B cell (primary cell): ENCODE measurements at regions not wholly inside any gene's neighbourhood (a gene's known extent, or its start where the extent isn't known, plus 50 kb on each side); places are given as distances from the start of the nearest gene placed in this dataset.

ENCODE experiments used
- ATAC-seq: fragments of 200-7000 bp; cut with Tn5 transposase; one replicate; pipeline ENCODE4 v1.10.0; 2021; ENCODE audit warnings: low read depth, mild to moderate bottlenecking, moderate number of reproducible peaks, moderate library complexity
- CTCF ChIA-PET: fragments of 350-600 bp; sonication (Branson Sonifier 250); formaldehyde crosslinking; loops from one replicate; lab custom pipeline; 2021; ENCODE audit warnings: antibody characterized with exemption, inconsistent platforms; lab: Charles Lee
- POLR2A ChIA-PET: fragments of 350-600 bp; sonication (Branson Sonifier 250); formaldehyde crosslinking; loops from one replicate; lab custom pipeline; 2021; ENCODE audit warnings: antibody characterized with exemption; lab: Charles Lee
- DNase-seq: peaks from one replicate; pipeline ENCODE4 v3.0.0; 2013
- H2AFZ ChIP-seq: 2 replicates; pipeline ENCODE4 v1.6.1; 2012; ENCODE audit warnings: mild to moderate bottlenecking, low read depth, low read length; ENCODE audit not compliant: insufficient read depth, poor library complexity, severe bottlenecking
- H3K27ac ChIP-seq, 2 donors: 1 replicate in 1 of 2; 2 replicates in 1 of 2; pipeline ENCODE4 v1.5.1; 2012 to 2013; ENCODE audit warnings: low read length in 2 of 2, mild to moderate bottlenecking in 2 of 2, moderate library complexity in 1 of 2
- H3K27me3 ChIP-seq, 4 experiments: fragments of 200-600 bp in 1 of 4; sonication (generic) in 1 of 4; replicated peaks in 1 of 4; 1 replicate in 2 of 4; 2 replicates in 2 of 4; pipeline versions ENCODE4 v1.6.1 to v1.7.0; 2013 to 2016; ENCODE audit warnings: low read length in 3 of 4, mild to moderate bottlenecking in 2 of 4, mixed read lengths in 1 of 4, moderate library complexity in 1 of 4; ENCODE audit not compliant: insufficient read depth in 4 of 4, control insufficient read depth in 3 of 4; ENCODE audit errors: control extremely low read depth in 1 of 4
- H3K36me3 ChIP-seq, 2 experiments: replicated peaks in 1 of 2; 1 replicate in 1 of 2; 2 replicates in 1 of 2; pipeline versions ENCODE4 v1.6.1 to v1.7.1; 2013; ENCODE audit warnings: low read length in 1 of 2; ENCODE audit not compliant: insufficient read depth in 2 of 2, control insufficient read depth in 1 of 2; ENCODE audit errors: control extremely low read depth in 1 of 2, extremely low read depth in 1 of 2
- H3K4me1 ChIP-seq, 2 donors: fragments of 200-600 bp in 1 of 2; sonication (generic) in 1 of 2; 1 replicate in 1 of 2; 2 replicates in 1 of 2; pipeline versions ENCODE4 v1.5.1 to v1.6.1; 2013 to 2017; ENCODE audit warnings: low read length in 2 of 2; ENCODE audit not compliant: control insufficient read depth in 2 of 2, insufficient read depth in 2 of 2
- H3K4me2 ChIP-seq: replicated peaks from 2 replicates; pipeline ENCODE3; 2012; ENCODE audit warnings: mild to moderate bottlenecking, low read depth, low read length; ENCODE audit not compliant: poor library complexity, severe bottlenecking
- H3K4me3 ChIP-seq, 5 experiments: fragments of 200-600 bp in 1 of 5; sonication (generic) in 1 of 5; 1 replicate in 3 of 5; 2 replicates in 2 of 5; pipeline versions ENCODE4 v1.5.1 to v1.7.0; 2011 to 2016; ENCODE audit warnings: low read length in 4 of 5, mild to moderate bottlenecking in 4 of 5, low read depth in 2 of 5, control low read depth in 1 of 5, moderate library complexity in 1 of 5; ENCODE audit not compliant: insufficient read depth in 1 of 5; ENCODE audit errors: control extremely low read depth in 1 of 5, extremely low read depth in 1 of 5
- H3K79me2 ChIP-seq: fragments of 200-600 bp; sonication (generic); one replicate; pipeline ENCODE4 v1.6.0; 2016; ENCODE audit warnings: low read length; ENCODE audit not compliant: control insufficient read depth, insufficient read depth
- H3K9ac ChIP-seq: fragments of 200-600 bp; sonication (generic); 2 replicates; pipeline ENCODE4 v1.6.1; 2017; ENCODE audit warnings: mild to moderate bottlenecking, low read length, moderate library complexity
- H3K9me3 ChIP-seq, 3 donors: one replicate each; pipeline versions ENCODE4 v1.6.1 to v1.7.1; 2013; ENCODE audit warnings: low read length in 2 of 3; ENCODE audit not compliant: control insufficient read depth in 2 of 3, insufficient read depth in 1 of 3; ENCODE audit errors: control extremely low read depth in 1 of 3
- H4K20me1 ChIP-seq: 2 replicates; pipeline ENCODE4 v1.6.0; 2012; ENCODE audit warnings: mild to moderate bottlenecking, low read length; ENCODE audit not compliant: insufficient read depth, control insufficient read depth, poor library complexity, severe bottlenecking
- H3K27ac Mint-ChIP-seq: one replicate; pipeline ENCODE4 v1.8.0; 2021; ENCODE audit warnings: mixed read lengths
- H3K27me3 Mint-ChIP-seq: one replicate; pipeline ENCODE4 v1.8.0; 2021; ENCODE audit warnings: mixed read lengths
- H3K4me1 Mint-ChIP-seq: one replicate; pipeline ENCODE4 v1.8.0; 2021; ENCODE audit warnings: mixed read lengths
- H3K4me3 Mint-ChIP-seq: one replicate; pipeline ENCODE4 v1.8.0; 2021; ENCODE audit warnings: mixed read lengths
- H3K9me3 Mint-ChIP-seq: one replicate; pipeline ENCODE4 v1.8.0; 2022; ENCODE audit warnings: mixed read lengths; ENCODE audit not compliant: insufficient read depth
- EZH2 ChIP-seq: IDR thresholded peaks from 2 replicates; pipeline ENCODE4 v1.6.1; 2012; ENCODE audit warnings: borderline replicate concordance, low read depth, mild to moderate bottlenecking, moderate library complexity, low read length; ENCODE audit not compliant: insufficient read depth, poor library complexity, severe bottlenecking
- WGBS: methylation state at CpG from one replicate; pipeline ENCODE4 v1.1.5; 2013; ENCODE audit warnings: missing lambda C conversion rate; ENCODE audit not compliant: insufficient coverage; 5-methylcytosine and 5-hydroxymethylcytosine counted together
- intact Hi-C: fragments of 100-400 bp; cut with micrococcal nuclease; formaldehyde crosslinking; loops from one replicate; pipeline ENCODE4 v1.10.0; 2022
- TF ChIP-seq, protein P1 (sequence below): fragments of 200-600 bp; IDR thresholded peaks from one replicate; pipeline ENCODE4 v1.8.0; 2022; ENCODE audit warnings: antibody characterized with exemption, mild to moderate bottlenecking

DNA sequence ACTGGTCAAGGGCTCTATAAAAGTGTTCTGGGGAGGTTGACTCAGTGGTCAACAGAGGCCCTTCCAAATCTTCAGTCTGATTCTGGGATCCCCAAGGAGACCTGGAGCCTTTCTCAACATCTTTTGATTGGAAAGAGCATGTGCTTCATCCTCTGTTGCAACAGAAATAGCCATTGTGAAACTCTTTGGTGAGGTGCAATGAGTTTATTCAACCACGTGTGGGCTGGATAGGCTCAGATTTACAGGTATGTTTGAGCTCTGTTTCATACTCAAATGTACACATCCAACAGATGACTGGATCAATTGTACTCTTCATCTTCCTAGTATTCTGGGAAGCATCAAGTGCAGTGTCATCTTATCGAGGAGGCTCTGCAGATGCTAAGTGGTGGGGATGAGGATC is 60.5 kb downstream of the CTSL start:
- WGBS = no CpG with 5 or more reads among the region's 2 CpGs
- H3K9me3 Mint-ChIP-seq = no peaks in the 10 kb centered on the region
- Histone ChIP-seq H3K79me2 (no peaks in the 10 kb centered on the region), H4K20me1 (no peaks in the 10 kb centered on the region), H2AFZ (no peak overlapping the region), H3K9me3 (no peaks in the 10 kb centered on the region), H3K27ac (no peak overlapping the region), H3K4me3 (no peak overlapping the region), H3K4me1 (no peaks in the 10 kb centered on the region), H3K4me2 (no peak overlapping the region), H3K36me3 (no peaks in the 10 kb centered on the region), H3K9ac (no peak overlapping the region), H3K27me3 (peaks cover 0 to 4% (median 1%) of the 10 kb centered on the region in 4 experiments)
- H3K4me1 Mint-ChIP-seq = no peaks in the 10 kb centered on the region
- ChIA-PET CTCF (no interaction called here), POLR2A (no interaction called here)
- H3K27ac Mint-ChIP-seq = no peak overlapping the region
- H3K27me3 Mint-ChIP-seq = peaks cover 10% of the 10 kb centered on the region
- DNase-seq (no peak), ATAC-seq (no peak)
- no peak overlapping the region for H3K4me3 Mint-ChIP-seq
- intact Hi-C loops = no loop called here
- TF ChIP-seq, protein P1, sequence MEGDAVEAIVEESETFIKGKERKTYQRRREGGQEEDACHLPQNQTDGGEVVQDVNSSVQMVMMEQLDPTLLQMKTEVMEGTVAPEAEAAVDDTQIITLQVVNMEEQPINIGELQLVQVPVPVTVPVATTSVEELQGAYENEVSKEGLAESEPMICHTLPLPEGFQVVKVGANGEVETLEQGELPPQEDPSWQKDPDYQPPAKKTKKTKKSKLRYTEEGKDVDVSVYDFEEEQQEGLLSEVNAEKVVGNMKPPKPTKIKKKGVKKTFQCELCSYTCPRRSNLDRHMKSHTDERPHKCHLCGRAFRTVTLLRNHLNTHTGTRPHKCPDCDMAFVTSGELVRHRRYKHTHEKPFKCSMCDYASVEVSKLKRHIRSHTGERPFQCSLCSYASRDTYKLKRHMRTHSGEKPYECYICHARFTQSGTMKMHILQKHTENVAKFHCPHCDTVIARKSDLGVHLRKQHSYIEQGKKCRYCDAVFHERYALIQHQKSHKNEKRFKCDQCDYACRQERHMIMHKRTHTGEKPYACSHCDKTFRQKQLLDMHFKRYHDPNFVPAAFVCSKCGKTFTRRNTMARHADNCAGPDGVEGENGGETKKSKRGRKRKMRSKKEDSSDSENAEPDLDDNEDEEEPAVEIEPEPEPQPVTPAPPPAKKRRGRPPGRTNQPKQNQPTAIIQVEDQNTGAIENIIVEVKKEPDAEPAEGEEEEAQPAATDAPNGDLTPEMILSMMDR = no peak
- TF ChIP-seq EZH2 = no peak

GRCh38 chr9:87786876-87787275 is 61.0 kb downstream of the CTSL start:
- H3K4me2 ChIP-seq = no peak overlapping the region
- POLR2A ChIA-PET = no interaction called here
- Mint-ChIP-seq H3K27me3 (peaks cover 10% of the 10 kb centered on the region), H3K4me3 (no peak overlapping the region), H3K9me3 (no peaks in the 10 kb centered on the region), H3K4me1 (no peaks in the 10 kb centered on the region), H3K27ac (no peak overlapping the region)
- H3K9ac ChIP-seq = no peak overlapping the region
- intact Hi-C loops = no loop called here
- no peak overlapping the region for H2AFZ ChIP-seq
- H3K4me1 ChIP-seq = no peaks in the 10 kb centered on the region
- CTCF ChIA-PET = no interaction called here
- H3K4me3 ChIP-seq = no peak overlapping the region
- no peak overlapping the region for H3K27ac ChIP-seq
- DNase-seq (no peak), ATAC-seq (no peak)
- H3K9me3 ChIP-seq = no peaks in the 10 kb centered on the region
- no peaks in the 10 kb centered on the region for H4K20me1 ChIP-seq
- H3K27me3 ChIP-seq = peaks cover 0 to 4% (median 1%) of the 10 kb centered on the region in 4 experiments
- H3K36me3 ChIP-seq = no peaks in the 10 kb centered on the region
- no CpG with 5 or more reads among the region's 2 CpGs for WGBS
- no peaks in the 10 kb centered on the region for H3K79me2 ChIP-seq
- TF ChIP-seq, protein P1 = no peak
- TF ChIP-seq EZH2 = no peak
